Ovary (tissue), 7 donors: ENCODE measurements at regions not wholly inside any gene's neighbourhood (a gene's known extent, or its start where the extent isn't known, plus 50 kb on each side); places are given as distances from the start of the nearest gene placed in this dataset.
A peak's percentile ranks its signal among the peaks of the same experiment; 100 is the strongest.

ENCODE experiments used
- DNase-seq, 5 donors: peaks; one replicate each; pipeline ENCODE4 v3.0.0-alpha.2; 2019 to 2020
- H3K27ac ChIP-seq, 2 donors: fragments of 200-600 bp; one replicate each; pipeline versions ENCODE4 v1.5.1 to v1.8.0; 2019 to 2022
- H3K27me3 ChIP-seq: fragments of 200-600 bp; one replicate; pipeline ENCODE4 v1.8.0; 2022
- H3K36me3 ChIP-seq: fragments of 200-600 bp; sonication (generic); one replicate; pipeline ENCODE4 v1.5.1; 2019
- H3K4me1 ChIP-seq: one replicate; pipeline ENCODE4 v1.8.1; 2013; ENCODE audit warnings: mild to moderate bottlenecking, moderate library complexity; ENCODE audit not compliant: insufficient read depth
- H3K4me3 ChIP-seq: fragments of 200-600 bp; sonication (generic); one replicate; pipeline ENCODE4 v1.5.1; 2017
- H3K9me3 ChIP-seq, 2 donors: fragments of 200-600 bp in 1 of 2; sonication (generic) in 1 of 2; one replicate each; pipeline versions ENCODE4 v1.5.1 to v1.8.1; 2013 to 2019; ENCODE audit warnings: mild to moderate bottlenecking in 1 of 2, moderate library complexity in 1 of 2
- EP300 ChIP-seq: sonication (generic); formaldehyde crosslinking; IDR thresholded peaks from one replicate; pipeline ENCODE4 v1.6.1; 2017; ENCODE audit warnings: antibody characterized with exemption
- POLR2A ChIP-seq: fragments of 450-650 bp; IDR thresholded peaks from one replicate; pipeline ENCODE4 v1.6.1; 2017; ENCODE audit warnings: antibody characterized with exemption, mild to moderate bottlenecking, moderate library complexity
- WGBS, 3 donors: extraction: QIAGEN DNeasy Blood & Tissue Kit in 1 of 3; methylation state at CpG; one replicate each; pipeline versions ENCODE4 v1.1.5 to v1.1.7; 2013 to 2017; 5-methylcytosine and 5-hydroxymethylcytosine counted together
- intact Hi-C, 4 donors: fragments of 100-400 bp; cut with DNase I; formaldehyde crosslinking; loops; one replicate each; pipeline versions ENCODE4 v1.11.0 to v1.15.1; 2022 to 2023
- TF ChIP-seq, protein P1 (sequence below), 3 donors: fragments of 450-650 bp in 2 of 3; fragments of 200-600 bp in 1 of 3; IDR thresholded peaks; one replicate each; pipeline versions ENCODE4 v1.5.1 to v1.8.0; 2016 to 2022; ENCODE audit warnings: antibody characterized with exemption in 3 of 3, mild to moderate bottlenecking in 1 of 3
- donor health status: DM: no; HTN: no; CAD: no; lungs with moderate emphysema.
- donor health status: DM: no; HTN: no; CAD: no.
- donor health status: Bipolar disorder and iron deficiency.
- donor health status: DM: no; HTN: no; CAD: no.
- donor health status: DM: yes; HTN: yes; CAD: no.

- no peak overlapping the region for H3K4me3 ChIP-seq
- intact Hi-C loops, result no loop called here
- no peaks in the 10 kb centered on the region for H3K36me3 ChIP-seq
- no peaks in the 10 kb centered on the region for H3K27me3 ChIP-seq
- peaks cover 1% of the 10 kb centered on the region for H3K4me1 ChIP-seq
- TF ChIP-seq, protein P1, sequence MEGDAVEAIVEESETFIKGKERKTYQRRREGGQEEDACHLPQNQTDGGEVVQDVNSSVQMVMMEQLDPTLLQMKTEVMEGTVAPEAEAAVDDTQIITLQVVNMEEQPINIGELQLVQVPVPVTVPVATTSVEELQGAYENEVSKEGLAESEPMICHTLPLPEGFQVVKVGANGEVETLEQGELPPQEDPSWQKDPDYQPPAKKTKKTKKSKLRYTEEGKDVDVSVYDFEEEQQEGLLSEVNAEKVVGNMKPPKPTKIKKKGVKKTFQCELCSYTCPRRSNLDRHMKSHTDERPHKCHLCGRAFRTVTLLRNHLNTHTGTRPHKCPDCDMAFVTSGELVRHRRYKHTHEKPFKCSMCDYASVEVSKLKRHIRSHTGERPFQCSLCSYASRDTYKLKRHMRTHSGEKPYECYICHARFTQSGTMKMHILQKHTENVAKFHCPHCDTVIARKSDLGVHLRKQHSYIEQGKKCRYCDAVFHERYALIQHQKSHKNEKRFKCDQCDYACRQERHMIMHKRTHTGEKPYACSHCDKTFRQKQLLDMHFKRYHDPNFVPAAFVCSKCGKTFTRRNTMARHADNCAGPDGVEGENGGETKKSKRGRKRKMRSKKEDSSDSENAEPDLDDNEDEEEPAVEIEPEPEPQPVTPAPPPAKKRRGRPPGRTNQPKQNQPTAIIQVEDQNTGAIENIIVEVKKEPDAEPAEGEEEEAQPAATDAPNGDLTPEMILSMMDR (IDR thresholded peaks at IDR 0.05), result no peak
- no peak for TF ChIP-seq EP300
- no peak for TF ChIP-seq POLR2A
- no peak for DNase-seq
- no peak overlapping the region for H3K27ac ChIP-seq
- no peaks in the 10 kb centered on the region for H3K9me3 ChIP-seq
- WGBS, 3 donors, result 97 to 100% (median 98%) methylated on average over 2 of the region's 2 CpGs
These were observed 148.8 kb upstream of the TMCC3 start for GRCh38 chr12:94799136-94799535.

DNA sequence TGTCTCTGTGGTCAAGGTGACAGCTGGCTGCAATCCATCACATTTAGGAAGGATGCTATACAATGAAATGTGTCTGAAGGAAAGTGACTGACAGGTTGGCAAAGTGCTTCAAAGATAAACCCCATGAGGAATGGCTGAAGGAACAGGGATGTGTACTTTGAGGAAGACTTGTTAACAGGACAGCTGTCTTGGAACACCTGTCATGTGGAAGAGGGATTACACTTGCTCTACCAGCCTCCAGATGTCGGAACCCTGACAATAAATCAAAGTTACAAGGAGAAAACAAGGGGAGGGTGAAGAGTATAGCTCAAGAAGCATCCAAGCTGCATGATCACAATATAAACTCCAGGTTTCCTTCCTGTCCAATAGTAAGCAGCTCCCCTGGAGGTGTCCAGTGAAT, 147.8 kb upstream of the TMCC3 start:
- TF ChIP-seq, protein P1 (IDR thresholded peaks at IDR 0.05), result no peak
- no peak for TF ChIP-seq POLR2A
- WGBS, 3 donors, result 79 to 98% (median 87%) methylated on average over 1 of the region's 1 CpG
- Histone ChIP-seq H3K36me3 (no peaks in the 10 kb centered on the region), H3K4me1 (peaks cover 1% of the 10 kb centered on the region), H3K4me3 (no peak overlapping the region), H3K27ac (no peak overlapping the region), H3K27me3 (no peaks in the 10 kb centered on the region), H3K9me3 (no peaks in the 10 kb centered on the region)
- intact Hi-C loops, result no loop called here
- no peak for DNase-seq

DNA sequence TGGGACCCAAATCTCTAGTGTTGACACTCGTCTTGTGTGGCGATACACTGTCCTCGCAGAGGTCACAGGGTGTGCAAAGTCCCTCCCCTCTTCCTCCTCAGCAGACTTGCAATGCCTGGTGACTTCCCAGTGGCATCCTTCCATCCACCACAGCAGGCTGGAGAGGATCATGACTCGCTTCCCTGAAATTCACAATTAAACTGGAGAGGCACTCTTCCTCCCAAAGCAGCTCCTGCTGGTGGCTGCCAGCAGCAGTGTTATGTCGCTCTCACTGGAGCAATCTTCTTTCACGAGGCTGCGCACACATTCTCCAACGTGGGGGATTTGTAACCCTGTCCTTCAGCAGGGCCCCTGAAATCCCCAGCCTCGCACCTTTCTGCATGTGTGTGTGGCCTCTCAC, 145.2 kb upstream of the TMCC3 start:
- Histone ChIP-seq H3K27ac (no peak overlapping the region), H3K4me1 (peaks cover 1% of the 10 kb centered on the region), H3K9me3 (no peaks in the 10 kb centered on the region), H3K27me3 (no peaks in the 10 kb centered on the region), H3K4me3 (no peak overlapping the region), H3K36me3 (no peaks in the 10 kb centered on the region)
- intact Hi-C loops, result no loop called here
- peak in 4 of 5 donors; percentile 33 to 40 (median 34) for DNase-seq
- TF ChIP-seq EP300 (no peak), POLR2A (no peak)
- TF ChIP-seq, protein P1 (IDR thresholded peaks at IDR 0.05), result no peak
- 46 to 61% (median 51%) methylated on average over 9 of the region's 9 CpGs for WGBS, 3 donors

GRCh38 chr12:94795044-94795443, 144.7 kb upstream of the TMCC3 start:
- no peaks in the 10 kb centered on the region for H3K9me3 ChIP-seq
- WGBS, 3 donors, result 75 to 90% (median 81%) methylated on average over 4 of the region's 4 CpGs
- no peaks in the 10 kb centered on the region for H3K36me3 ChIP-seq
- intact Hi-C loops, result no loop called here
- TF ChIP-seq, protein P1 (IDR thresholded peaks at IDR 0.05), result no peak
- TF ChIP-seq EP300, result no peak
- TF ChIP-seq POLR2A, result no peak
- peaks cover 1% of the 10 kb centered on the region for H3K4me1 ChIP-seq
- H3K4me3 ChIP-seq, result no peak overlapping the region
- DNase-seq, result no peak
- H3K27me3 ChIP-seq, result no peaks in the 10 kb centered on the region
- no peak overlapping the region for H3K27ac ChIP-seq

DNA sequence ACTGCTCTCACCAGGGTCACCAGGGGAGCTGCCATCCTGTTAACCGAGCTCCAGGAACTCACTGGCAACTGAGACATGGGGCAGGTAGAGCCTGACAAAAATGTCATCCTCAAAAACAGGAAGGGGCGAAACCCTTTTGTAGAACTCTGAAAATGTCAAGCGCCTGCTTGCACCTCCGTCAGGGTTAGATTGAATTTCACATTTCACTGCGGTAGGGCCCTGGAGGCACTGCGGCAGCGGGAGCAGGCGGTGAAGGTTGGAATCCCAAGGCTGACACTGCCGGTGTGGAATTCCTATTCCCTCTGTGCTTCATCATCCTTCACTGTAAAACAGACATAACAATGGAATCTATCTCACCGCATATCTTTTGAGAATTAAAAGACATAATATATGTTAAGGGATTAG, 142.8 kb upstream of the TMCC3 start:
- intact Hi-C loops, result no loop called here
- H3K36me3 ChIP-seq, result no peaks in the 10 kb centered on the region
- peaks cover 1% of the 10 kb centered on the region for H3K4me1 ChIP-seq
- peak overlapping the region in 1 of 2 donors; percentile 59 for H3K27ac ChIP-seq
- H3K27me3 ChIP-seq, result no peaks in the 10 kb centered on the region
- H3K4me3 ChIP-seq, result no peak overlapping the region
- WGBS, 3 donors, result 15 to 30% (median 17%) methylated on average over 10 of the region's 10 CpGs
- H3K9me3 ChIP-seq, result no peaks in the 10 kb centered on the region
- DNase-seq, result peak in 3 of 5 donors; percentile 16 to 43 (median 29)
- TF ChIP-seq EP300, result no peak
- TF ChIP-seq, protein P1 (IDR thresholded peaks at IDR 0.05), result no peak
- TF ChIP-seq POLR2A, result no peak
